Fibroblast of pulmonary artery (primary cell): ENCODE measurements at regions not wholly inside any gene's neighbourhood (a gene's known extent, or its start where the extent isn't known, plus 50 kb on each side); places are given as distances from the start of the nearest gene placed in this dataset.
"Not testable (repeated sequence)": the region's sequence is repeated elsewhere in the genome, so short reads cannot be mapped to it uniquely, and the experiment has no call there.

Source experiments
- DNase-seq: peaks from one replicate; pipeline ENCODE4 v3.0.0-alpha.2; 2010; ENCODE audit warnings: low read depth
- H3K4me3 ChIP-seq: replicated peaks from 2 replicates; pipeline ENCODE4 v1.5.1; 2011; ENCODE audit warnings: low read depth, mild to moderate bottlenecking, control low read depth, low read length, moderate library complexity
- CTCF ChIP-seq: IDR thresholded peaks from 2 replicates; pipeline ENCODE4 v1.5.1; 2011; ENCODE audit warnings: mild to moderate bottlenecking, control low read depth, low read length, inconsistent platforms; ENCODE audit errors: missing control alignments

- no peak for TF ChIP-seq CTCF
- no peak for DNase-seq
- no peak overlapping the region for H3K4me3 ChIP-seq
These were observed 1410.2 kb downstream of the BRD1 start for GRCh38 chr22:48417225-48418070.

- DNase-seq, result no peak
- no peak overlapping the region for H3K4me3 ChIP-seq
- TF ChIP-seq CTCF, result no peak
These were observed 1411.1 kb downstream of the BRD1 start for GRCh38 chr22:48416396-48417224.

- DNase-seq, result no peak
- no peak overlapping the region for H3K4me3 ChIP-seq
- TF ChIP-seq CTCF, result no peak
These were observed 1412.2 kb downstream of the BRD1 start for GRCh38 chr22:48415520-48415919.

- TF ChIP-seq CTCF, result no peak
- DNase-seq, result no peak
- H3K4me3 ChIP-seq, result no peak overlapping the region
These were observed 1413.0 kb downstream of the BRD1 start for GRCh38 chr22:48414651-48415050.

- H3K4me3 ChIP-seq, DNase-seq: not testable (repeated sequence)
These were observed 1414.7 kb downstream of the BRD1 start for GRCh38 chr22:48412931-48413330.

GRCh38 chr22:48410536-48410935 lies 1417.1 kb downstream of the BRD1 start:
- no peak overlapping the region for H3K4me3 ChIP-seq
- no peak for TF ChIP-seq CTCF
- no peak for DNase-seq

GRCh38 chr22:48407256-48407955 lies 1420.3 kb downstream of the BRD1 start:
- no peak for TF ChIP-seq CTCF
- DNase-seq, result no peak
- H3K4me3 ChIP-seq, result no peak overlapping the region
